ENCODE measurements at regions not wholly inside any gene's neighbourhood (a gene's known extent, or its start where the extent isn't known, plus 50 kb on each side); places are given as distances from the start of the nearest gene placed in this dataset.

GRCh38 chr16:85288869-85289660 lies 176.8 kb upstream of the CIBAR2 start:
- TF ChIP-seq IRF3 (IDR thresholded peaks at IDR 0.05; ENCODE audit: low read depth, low read length) (no peak), RXRA (IDR thresholded peaks at IDR 0.05; ENCODE audit: borderline replicate concordance, low read depth) (no peak), USF1 (IDR thresholded peaks at IDR 0.05; ENCODE audit: borderline replicate concordance, low read depth) (no peak), YY1 (IDR thresholded peaks at IDR 0.05; ENCODE audit: low read depth) (no peak), FOSL2 (IDR thresholded peaks at IDR 0.05; ENCODE audit: borderline replicate concordance, low read depth) (no peak), NFIC (IDR thresholded peaks at IDR 0.05; ENCODE audit: borderline replicate concordance) (no peak), ZBTB33 (IDR thresholded peaks at IDR 0.05; ENCODE audit: borderline replicate concordance, low read depth) (no peak), JUND (IDR thresholded peaks at IDR 0.05) (no peak)
- Histone ChIP-seq H3K9me2 (no peaks in the 10 kb centered on the region), H3K79me2 (ENCODE audit: insufficient read depth) (no peaks in the 10 kb centered on the region), H3K36me3 (replicated peaks in 1 of 2; ENCODE audit: control insufficient read depth in 1 of 2, insufficient read depth in 2 of 2, low read length in 1 of 2) (no peaks in the 10 kb centered on the region), H3K9me3 (no peaks in the 10 kb centered on the region), H3K4me1 (ENCODE audit: control insufficient read depth in 1 of 2, insufficient read depth in 2 of 2, low read depth in 1 of 2, low read length in 1 of 2) (peaks cover 10 to 68% of the 10 kb centered on the region in 2 experiments; a peak in 3 of 4 replicates), H3K4me3 (ENCODE audit: low read depth in 2 of 2, low read length in 1 of 2) (no peak overlapping the region), H3K27ac (ENCODE audit: low read depth in 2 of 2, low read length in 1 of 2) (no peak overlapping the region; a peak in 1 of 4 replicates), H4K20me1 (ENCODE audit: insufficient read depth) (peaks cover 15% of the 10 kb centered on the region; the same call in 1 of the 2 replicates), H2AFZ (ENCODE audit: low read depth) (no peak overlapping the region), H3K4me2 (no peak overlapping the region), H3K27me3 (ENCODE audit: insufficient read depth) (no peaks in the 10 kb centered on the region), H3K9ac (no peak overlapping the region), H3F3A (replicated peaks; ENCODE audit: insufficient read depth) (peaks cover 6% of the 10 kb centered on the region)
- 90% methylated on average over 9 of the region's 11 CpGs for WGBS (ENCODE audit: low lambda C conversion rate)
- no peak for DNase-seq
- CTCF ChIA-PET: interaction anchor here (0.7 to 7.3 kb wide), 7 partner anchors 8 to 274 kb away, joined by 3 to 67 read pairs (median 4); no protein-coding TSS in a partner anchor
- POLR2A ChIA-PET: no interaction called here

GRCh38 chr16:85289760-85290625 lies 177.7 kb upstream of the CIBAR2 start:
- no peaks in the 10 kb centered on the region for H3K79me2 ChIP-seq (ENCODE audit: insufficient read depth)
- H3F3A ChIP-seq (replicated peaks; ENCODE audit: insufficient read depth): peaks cover 6% of the 10 kb centered on the region
- no peak overlapping the region for H3K4me3 ChIP-seq (ENCODE audit: low read depth in 2 of 2, low read length in 1 of 2)
- WGBS (ENCODE audit: low lambda C conversion rate): 89% methylated on average over 17 of the region's 21 CpGs
- no peaks in the 10 kb centered on the region for H3K9me3 ChIP-seq
- H2AFZ ChIP-seq (ENCODE audit: low read depth): no peak overlapping the region
- H3K9me2 ChIP-seq: no peaks in the 10 kb centered on the region
- H3K9ac ChIP-seq: no peak overlapping the region
- no peaks in the 10 kb centered on the region for H3K27me3 ChIP-seq (ENCODE audit: insufficient read depth)
- peaks cover 15% of the 10 kb centered on the region; the same call in 1 of the 2 replicates for H4K20me1 ChIP-seq (ENCODE audit: insufficient read depth)
- no peak overlapping the region for H3K4me2 ChIP-seq
- no peak for DNase-seq
- peaks cover 10 to 64% of the 10 kb centered on the region in 2 experiments; a peak in 3 of 4 replicates for H3K4me1 ChIP-seq (ENCODE audit: control insufficient read depth in 1 of 2, insufficient read depth in 2 of 2, low read depth in 1 of 2, low read length in 1 of 2)
- ChIA-PET POLR2A (no interaction called here), CTCF (interaction anchor here (0.6 to 7.3 kb wide), 7 partner anchors 7 to 273 kb away, joined by 3 to 67 read pairs (median 4); no protein-coding TSS in a partner anchor)
- no peaks in the 10 kb centered on the region for H3K36me3 ChIP-seq (replicated peaks in 1 of 2; ENCODE audit: control insufficient read depth in 1 of 2, insufficient read depth in 2 of 2, low read length in 1 of 2)
- H3K27ac ChIP-seq (ENCODE audit: low read depth in 2 of 2, low read length in 1 of 2): no peak overlapping the region
- TF ChIP-seq NRF1 (IDR thresholded peaks at IDR 0.05; ENCODE audit: low read depth, low read length) (no peak), TCF12 (IDR thresholded peaks at IDR 0.05) (no peak), ZBTB33 (IDR thresholded peaks at IDR 0.05; ENCODE audit: borderline replicate concordance, low read depth) (no peak), SMC3 (IDR thresholded peaks at IDR 0.05; ENCODE audit: low read depth, low read length) (no peak), NFIC (IDR thresholded peaks at IDR 0.05; ENCODE audit: borderline replicate concordance) (no peak), IRF3 (IDR thresholded peaks at IDR 0.05; ENCODE audit: low read depth, low read length) (no peak), FOXJ3 (CRISPR knock-in tag; IDR thresholded peaks at IDR 0.05) (no peak), FOSL2 (IDR thresholded peaks at IDR 0.05; ENCODE audit: borderline replicate concordance, low read depth) (no peak), TEAD4 (IDR thresholded peaks at IDR 0.05; ENCODE audit: borderline replicate concordance, insufficient read depth) (no peak), RXRA (IDR thresholded peaks at IDR 0.05; ENCODE audit: borderline replicate concordance, low read depth) (no peak), GABPA (IDR thresholded peaks at IDR 0.05; ENCODE audit: low read depth) (no peak), EP300 (IDR thresholded peaks at IDR 0.05; ENCODE audit: borderline replicate concordance in 1 of 2, low read depth in 1 of 2, low read length in 1 of 2) (no peak)
